HG02588 (cell line): ENCODE measurements at regions not wholly inside any gene's neighbourhood (a gene's known extent, or its start where the extent isn't known, plus 50 kb on each side); places are given as distances from the start of the nearest gene placed in this dataset.

Source experiments
- ATAC-seq: cut with Tn5 transposase; IDR thresholded peaks from one replicate; pipeline ENCODE4 v1.9.1; 2021; ENCODE audit warnings: mild to moderate bottlenecking, moderate library complexity; ENCODE audit not compliant: unreplicated experiment

- no peak for ATAC-seq
Observed at GRCh38 chr17:69879576-69879975, 195.4 kb upstream of the KCNJ16 start.

DNA sequence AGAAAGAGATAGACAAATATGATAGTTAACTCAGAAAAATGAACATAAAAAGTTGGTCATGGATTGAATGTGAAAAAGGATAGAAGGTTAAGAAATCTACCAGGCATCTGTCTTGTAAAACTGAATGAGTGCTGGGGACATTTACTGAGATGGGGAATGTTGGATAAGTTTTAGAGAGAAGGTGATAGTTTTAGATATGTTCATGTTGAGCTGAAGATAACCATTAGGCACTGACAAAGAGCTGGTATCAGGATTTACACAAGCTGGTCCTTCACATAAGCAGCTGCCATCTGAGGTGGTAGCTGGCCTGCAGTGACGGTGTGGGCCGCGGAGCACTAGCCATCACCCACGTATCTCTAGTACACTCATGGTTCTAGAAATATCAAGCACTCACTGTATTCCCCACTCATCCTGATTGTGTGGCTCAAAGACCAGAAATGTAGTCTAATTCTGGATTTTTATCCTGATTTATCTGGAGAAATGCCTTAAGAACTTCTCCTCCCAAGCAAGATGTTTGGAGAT, 194.4 kb upstream of the KCNJ16 start:
- ATAC-seq, result no peak

DNA sequence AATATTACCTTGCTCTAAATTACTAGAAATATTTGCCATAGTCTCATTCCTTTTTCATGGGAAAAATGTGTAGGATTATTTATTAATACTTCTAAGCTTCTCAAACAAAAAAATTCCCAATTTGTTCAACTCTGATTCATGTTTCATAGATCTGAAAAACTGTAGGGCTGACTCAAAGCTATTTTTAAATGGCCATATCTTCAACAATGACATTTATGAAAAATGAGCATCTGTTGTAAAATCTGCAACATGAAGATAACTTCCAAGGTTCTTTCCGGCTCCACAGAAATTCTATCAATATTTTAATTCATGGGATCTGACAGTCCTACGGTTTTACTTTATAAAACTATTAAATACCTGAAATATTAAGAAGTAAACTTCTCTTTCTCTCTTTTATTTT, 192.7 kb upstream of the KCNJ16 start:
- ATAC-seq, result no peak

GRCh38 chr17:69883120-69883519, 191.9 kb upstream of the KCNJ16 start:
- no peak for ATAC-seq

- ATAC-seq, result no peak
Observed at GRCh38 chr17:69884356-69884755, 190.7 kb upstream of the KCNJ16 start.

DNA sequence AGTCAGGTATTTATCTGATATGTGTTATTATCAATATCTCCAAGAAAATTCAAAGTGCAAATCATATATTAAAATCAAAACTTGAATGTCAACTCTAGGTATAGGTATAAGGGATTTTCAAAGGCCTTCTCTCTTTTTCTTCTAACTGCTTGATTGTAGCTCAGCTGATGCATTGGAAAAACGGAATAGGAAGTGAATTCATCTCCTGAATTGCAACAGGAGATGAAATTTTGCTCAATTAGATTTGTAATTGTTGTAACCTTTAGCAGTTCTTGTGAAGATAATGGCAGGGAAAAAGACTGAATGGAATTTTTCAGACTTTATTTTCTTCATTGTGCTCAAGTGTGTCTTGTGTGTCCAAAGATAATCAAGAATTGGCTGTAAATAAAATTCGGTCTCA, 190.2 kb upstream of the KCNJ16 start:
- ATAC-seq, result no peak

DNA sequence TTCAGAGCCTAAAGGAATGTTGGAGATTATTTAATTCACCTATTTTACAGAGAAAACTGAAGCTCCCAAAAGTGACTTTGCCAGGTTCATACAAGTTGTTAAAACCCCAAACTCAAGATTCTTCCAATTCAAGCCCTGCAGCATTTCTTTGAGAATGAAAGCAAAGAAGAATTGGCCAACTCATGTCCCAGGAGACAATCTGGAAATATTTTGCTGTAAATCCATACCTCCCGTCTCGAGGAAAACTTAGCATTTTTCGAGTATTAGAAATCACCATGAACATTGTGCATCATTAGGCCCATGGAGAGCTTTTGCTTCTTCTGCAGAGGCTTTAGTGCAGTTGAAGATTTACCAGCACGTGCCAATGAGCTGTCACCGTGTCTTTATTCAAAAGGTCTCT, 176.4 kb upstream of the KCNJ16 start:
- no peak for ATAC-seq

GRCh38 chr17:69900101-69900500, 174.9 kb upstream of the KCNJ16 start:
- ATAC-seq, result no peak

GRCh38 chr17:69900829-69901228, 174.2 kb upstream of the KCNJ16 start:
- ATAC-seq, result no peak

DNA sequence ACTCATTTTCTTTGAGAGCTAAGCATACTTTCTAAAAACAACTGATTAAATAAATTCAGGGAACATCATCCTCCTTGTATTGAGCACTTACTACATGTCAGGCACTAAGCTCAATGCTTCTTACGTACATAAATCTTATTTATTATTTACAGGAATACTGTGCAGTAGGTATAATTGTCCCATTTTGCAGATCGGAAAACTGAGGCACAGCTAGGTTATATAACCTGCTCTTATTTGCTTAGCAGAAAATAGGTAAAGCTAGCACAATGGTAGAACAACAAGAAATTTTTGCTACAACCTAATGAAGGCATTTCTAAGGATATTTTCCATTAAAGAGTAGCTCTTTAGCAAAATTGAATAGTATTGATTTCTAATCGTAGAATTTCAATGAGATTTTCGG, 168.7 kb upstream of the KCNJ16 start:
- ATAC-seq, result no peak

DNA sequence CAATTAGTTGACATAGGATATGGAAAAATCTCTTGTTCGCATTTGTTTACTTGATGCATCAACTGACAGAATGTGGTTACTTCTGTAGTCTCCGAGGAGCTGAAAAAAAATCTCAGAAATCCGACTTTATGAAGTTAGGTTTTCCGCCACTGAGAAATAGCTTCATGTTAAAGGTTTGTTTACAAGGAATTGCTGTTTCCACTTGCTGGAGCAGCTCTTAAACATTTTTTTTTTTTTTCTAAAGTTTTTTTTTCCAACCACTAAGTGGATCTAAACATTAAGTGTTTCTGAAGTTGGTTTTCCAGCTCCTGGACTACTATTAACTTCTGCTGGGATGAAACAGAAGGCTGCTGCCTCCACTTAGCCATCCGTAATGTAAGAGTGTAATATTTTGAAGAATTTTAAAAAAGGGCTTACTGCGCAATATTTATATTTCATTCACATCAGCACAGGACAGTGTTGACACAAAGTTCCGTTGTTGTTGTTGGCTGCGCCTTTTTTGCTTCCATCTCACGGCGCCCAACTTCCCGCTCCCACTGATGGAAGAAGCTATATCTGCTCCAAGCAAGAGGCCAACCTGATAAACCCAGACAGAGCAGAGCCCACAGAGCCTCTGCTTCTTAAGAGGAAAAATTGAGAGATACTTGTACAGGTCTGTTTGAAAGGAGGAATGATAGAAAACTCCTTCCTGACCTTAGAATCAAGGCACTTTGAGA, 167.7 kb upstream of the KCNJ16 start:
- ATAC-seq, result no peak

DNA sequence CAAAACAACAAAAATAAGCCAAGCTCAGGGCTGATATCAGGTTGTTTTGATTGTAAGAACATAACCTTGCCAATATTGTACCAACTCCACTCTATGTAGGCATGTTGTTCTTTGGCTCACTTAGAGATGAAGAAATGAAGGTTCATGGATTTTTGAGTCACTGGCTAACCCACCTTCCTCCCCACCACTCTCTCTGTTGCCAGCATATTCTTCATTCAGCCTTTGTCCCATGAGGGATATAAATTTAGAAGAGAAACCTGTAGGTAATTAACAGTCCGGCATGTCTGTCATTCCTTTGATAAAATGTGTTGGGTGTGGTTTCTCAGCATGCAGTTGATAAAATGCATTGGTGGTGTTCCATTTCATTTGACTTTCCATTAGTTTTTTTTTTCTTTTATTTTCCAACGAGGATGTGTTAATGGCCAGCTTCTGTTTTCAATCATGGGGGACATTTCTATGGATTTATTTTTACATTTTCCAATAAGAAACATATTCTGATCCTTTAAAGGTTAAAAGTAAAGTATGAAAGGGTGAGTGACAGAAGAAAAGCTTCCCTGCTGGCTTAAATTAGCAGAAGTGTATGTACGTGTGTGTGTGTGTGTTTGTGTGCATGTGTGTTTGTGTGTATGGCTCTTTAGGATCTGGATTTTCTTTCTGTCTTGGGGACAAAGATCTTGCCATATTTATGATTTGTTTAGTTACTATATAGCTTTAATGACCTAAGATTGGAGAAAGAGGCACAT, 166.2 kb upstream of the KCNJ16 start:
- no peak for ATAC-seq

- ATAC-seq, result no peak
Observed at GRCh38 chr17:69909389-69909788, 165.6 kb upstream of the KCNJ16 start.

DNA sequence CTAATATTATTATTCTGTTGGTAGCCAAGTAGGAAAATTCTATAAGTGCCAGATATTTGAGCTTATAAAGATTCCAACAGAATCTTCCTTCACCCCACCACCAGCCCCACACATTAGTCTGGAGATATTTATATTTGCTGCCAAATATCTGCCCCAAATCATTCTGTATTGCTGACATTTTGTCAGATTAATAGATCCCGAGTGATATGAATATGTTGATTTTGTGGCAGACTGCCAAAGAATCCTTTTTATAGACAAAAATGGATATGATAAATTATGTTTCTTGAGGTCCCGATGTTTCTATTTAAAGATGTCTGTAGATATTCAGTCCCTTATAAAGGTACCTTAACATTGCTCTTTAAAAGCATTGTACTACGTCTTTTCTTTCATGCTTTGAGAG, 162.2 kb upstream of the KCNJ16 start:
- ATAC-seq, result no peak

DNA sequence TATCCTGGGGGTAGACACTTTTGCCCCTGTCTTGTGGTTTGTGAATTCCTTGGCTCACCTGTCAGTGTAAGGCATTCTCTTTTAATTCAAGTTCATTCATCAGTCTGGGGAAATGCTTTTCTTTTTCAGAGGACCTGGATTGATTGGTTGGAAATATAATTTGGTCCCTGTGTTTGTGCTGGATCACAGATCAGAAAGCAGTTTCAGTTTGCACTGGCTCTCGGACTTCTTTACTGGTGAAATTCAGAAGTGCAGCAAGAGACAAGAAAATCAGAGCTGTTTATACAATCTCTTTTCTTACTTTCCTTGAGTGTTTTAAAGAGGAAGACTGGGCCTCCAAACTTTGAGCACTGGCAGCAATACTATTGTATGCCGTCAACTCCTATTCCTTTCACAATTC, 161.8 kb upstream of the KCNJ16 start:
- ATAC-seq, result no peak

- ATAC-seq, result no peak
Observed at GRCh38 chr17:69913616-69914015, 161.4 kb upstream of the KCNJ16 start.

DNA sequence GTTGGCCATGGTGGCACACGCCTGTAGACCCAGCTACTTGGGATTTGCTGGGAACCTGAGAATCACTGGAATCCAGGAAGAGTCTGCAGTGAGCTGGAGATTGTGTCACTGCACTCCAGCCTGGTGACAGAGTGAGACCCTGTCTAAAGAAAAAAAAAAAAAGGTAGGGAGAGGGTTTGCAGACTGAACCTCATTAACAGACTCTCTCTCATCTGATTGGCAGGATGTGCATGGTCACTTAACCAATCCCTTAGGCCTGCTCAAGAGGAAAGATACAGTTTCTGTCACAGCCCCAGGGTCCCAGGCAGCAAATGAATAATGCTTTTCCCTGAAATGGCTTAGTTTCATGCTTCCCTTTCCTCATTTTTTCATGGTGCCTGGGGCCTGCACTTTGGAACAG, 160.5 kb upstream of the KCNJ16 start:
- ATAC-seq, result no peak

DNA sequence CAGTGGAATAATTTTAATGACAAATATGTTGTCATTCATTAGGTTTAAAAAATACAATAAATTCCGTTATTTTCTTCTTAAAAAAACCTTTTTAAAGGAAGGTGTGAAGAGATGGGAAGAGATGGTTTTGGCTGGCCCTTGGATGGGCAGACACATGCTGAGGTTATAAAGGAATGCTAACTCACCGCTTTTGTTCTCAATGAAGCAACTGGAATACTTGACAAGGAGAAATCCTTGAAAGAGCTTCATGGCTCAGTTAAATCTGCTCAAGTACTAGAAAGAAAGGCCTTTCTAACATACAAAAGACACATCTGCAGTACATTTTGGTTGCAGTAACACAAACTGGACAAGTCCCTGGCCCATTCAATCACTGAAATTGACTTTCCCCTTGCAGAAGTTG, 158.3 kb upstream of the KCNJ16 start:
- no peak for ATAC-seq

DNA sequence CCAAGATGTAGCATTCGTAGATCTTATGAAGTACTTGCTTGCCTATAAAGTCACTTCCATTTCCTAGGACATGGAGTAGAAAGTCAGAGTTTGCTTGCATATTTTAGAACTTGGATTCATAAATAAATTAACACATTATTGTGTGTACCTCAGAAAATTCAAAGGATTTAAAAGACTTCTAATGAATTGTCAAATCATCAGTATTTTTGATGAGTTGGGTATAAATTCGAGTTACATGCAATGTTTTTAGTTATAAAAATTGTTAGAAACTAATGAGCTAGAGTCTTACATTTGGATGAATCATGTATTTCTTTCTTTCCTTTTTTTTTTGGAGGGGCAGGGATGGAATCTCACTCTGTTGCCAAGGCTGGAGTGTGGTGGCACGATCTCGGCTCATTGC, 156.9 kb upstream of the KCNJ16 start:
- no peak for ATAC-seq

DNA sequence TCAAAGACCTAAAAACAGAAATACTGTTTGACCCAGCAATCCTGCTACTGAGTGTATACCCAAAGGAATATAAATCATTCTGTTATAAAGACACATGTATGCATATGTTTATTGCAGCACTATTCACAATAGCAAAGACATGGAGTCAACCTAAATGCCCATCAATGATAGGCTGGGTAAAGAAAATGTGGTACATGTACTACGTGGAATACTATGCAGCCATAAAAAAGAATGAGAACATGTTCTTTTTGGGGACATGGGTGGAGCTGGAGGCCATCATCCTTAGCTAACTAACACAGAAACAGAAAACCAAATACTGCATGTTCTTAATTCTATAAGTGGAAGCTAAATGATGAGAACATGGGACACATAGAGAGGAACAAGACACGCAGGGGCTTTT, 155.2 kb upstream of the KCNJ16 start:
- ATAC-seq, result no peak

DNA sequence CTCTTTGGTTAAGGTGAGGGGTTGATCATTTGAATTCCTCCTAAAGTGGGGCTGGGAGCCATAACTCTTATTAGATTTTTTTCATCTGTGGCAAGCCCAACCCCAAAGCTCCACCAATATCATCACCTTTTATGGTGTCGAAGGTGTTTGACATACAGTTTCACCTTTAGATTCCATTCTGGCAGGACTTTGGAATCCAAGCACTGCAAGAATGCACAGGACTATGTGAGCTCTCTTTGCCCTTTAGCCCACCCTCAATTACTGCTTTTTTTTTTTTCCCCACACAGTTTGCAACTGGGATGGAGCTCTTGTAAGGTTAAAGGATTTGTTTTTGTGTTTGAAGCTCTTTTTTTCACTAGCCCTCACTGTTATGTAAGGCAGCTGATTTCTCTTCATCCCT, 154.0 kb upstream of the KCNJ16 start:
- ATAC-seq, result no peak

- ATAC-seq, result no peak
Observed at GRCh38 chr17:69928611-69929010, 146.4 kb upstream of the KCNJ16 start.
